ENCODE measurements at regions not wholly inside any gene's neighbourhood (a gene's known extent, or its start where the extent isn't known, plus 50 kb on each side); places are given as distances from the start of the nearest gene placed in this dataset.
"Not testable (repeated sequence)": the region's sequence is repeated elsewhere in the genome, so short reads cannot be mapped to it uniquely, and the experiment has no call there.

GRCh38 chr4:44965435-44966095, 239.2 kb upstream of the GNPDA2 start:
- peaks cover 7% of the 10 kb centered on the region for H3K4me1 Mint-ChIP-seq
- TF ChIP-seq CTCF (conservative IDR thresholded peaks at IDR 0.05): no peak
- H3K36me3 Mint-ChIP-seq (ENCODE audit: low read depth): no peaks in the 10 kb centered on the region
- Histone ChIP-seq H3K27me3 (ENCODE audit: control insufficient read depth, insufficient read depth, low read length, poor library complexity, severe bottlenecking) (no peaks in the 10 kb centered on the region), H3K4me1 (ENCODE audit: control insufficient read depth, insufficient read depth, low read length) (peaks cover 3% of the 10 kb centered on the region), H3K36me3 (ENCODE audit: control insufficient read depth, insufficient read depth, low read length) (no peaks in the 10 kb centered on the region), H3K27ac (ENCODE audit: low read depth, low read length) (no peak overlapping the region), H3K9me3 (ENCODE audit: control insufficient read depth, low read length) (peaks cover 11% of the 10 kb centered on the region), H3K4me3 (ENCODE audit: low read length) (no peak overlapping the region), H3K9ac (ENCODE audit: extremely low read depth, low read length, poor library complexity, severe bottlenecking) (no peak overlapping the region)
- peaks cover 12% of the 10 kb centered on the region for H3K9me3 Mint-ChIP-seq
- H3K27ac Mint-ChIP-seq: no peak overlapping the region
- DNase-seq: no peak
- no peaks in the 10 kb centered on the region for H3K27me3 Mint-ChIP-seq (ENCODE audit: insufficient read depth)
- WGBS, 2 experiments (ENCODE audit: insufficient coverage in 1 of 2, insufficient read length in 1 of 2): 96% methylated on average over 6 of the region's 6 CpGs; no CpG with 5 or more reads in 1 of the 2 experiments
- H3K4me3 Mint-ChIP-seq: no peak overlapping the region

GRCh38 chr4:44964086-44964485, 237.7 kb upstream of the GNPDA2 start:
- 83 to 90% methylated on average over 4 to 5 of the region's 5 CpGs for WGBS, 2 experiments (ENCODE audit: insufficient coverage in 1 of 2, insufficient read length in 1 of 2)

GRCh38 chr4:44961001-44961755, 234.8 kb upstream of the GNPDA2 start:
- DNase-seq: no peak
- H3K36me3 Mint-ChIP-seq (ENCODE audit: low read depth): no peaks in the 10 kb centered on the region
- no peak for TF ChIP-seq CTCF (conservative IDR thresholded peaks at IDR 0.05)
- 98% methylated on average over 1 of the region's 1 CpG; no CpG with 5 or more reads in 1 of the 2 experiments for WGBS, 2 experiments (ENCODE audit: insufficient coverage in 1 of 2, insufficient read length in 1 of 2)
- no peak overlapping the region for H3K9ac ChIP-seq (ENCODE audit: extremely low read depth, low read length, poor library complexity, severe bottlenecking)
- no peak overlapping the region for H3K4me3 Mint-ChIP-seq
- peaks cover 7% of the 10 kb centered on the region for H3K4me1 Mint-ChIP-seq
- no peaks in the 10 kb centered on the region for H3K27me3 ChIP-seq (ENCODE audit: control insufficient read depth, insufficient read depth, low read length, poor library complexity, severe bottlenecking)
- H3K36me3 ChIP-seq (ENCODE audit: control insufficient read depth, insufficient read depth, low read length): no peaks in the 10 kb centered on the region
- H3K9me3 Mint-ChIP-seq: peaks cover 14% of the 10 kb centered on the region
- H3K4me3 ChIP-seq (ENCODE audit: low read length): no peak overlapping the region
- no peak overlapping the region for H3K27ac ChIP-seq (ENCODE audit: low read depth, low read length)
- H3K27ac Mint-ChIP-seq: no peak overlapping the region
- H3K4me1 ChIP-seq (ENCODE audit: control insufficient read depth, insufficient read depth, low read length): peaks cover 3% of the 10 kb centered on the region
- H3K27me3 Mint-ChIP-seq (ENCODE audit: insufficient read depth): no peaks in the 10 kb centered on the region
- peaks cover 11% of the 10 kb centered on the region for H3K9me3 ChIP-seq (ENCODE audit: control insufficient read depth, low read length)

More at GRCh38 chr4:44964086-44964485, 237.7 kb upstream of the GNPDA2 start:
- H3K4me1 Mint-ChIP-seq; H3K27ac Mint-ChIP-seq; H3K4me3 Mint-ChIP-seq; H3K36me3 ChIP-seq (ENCODE audit: control insufficient read depth, insufficient read depth, low read length); H3K4me1 ChIP-seq (ENCODE audit: control insufficient read depth, insufficient read depth, low read length); H3K27ac ChIP-seq (ENCODE audit: low read depth, low read length); DNase-seq; H3K4me3 ChIP-seq (ENCODE audit: low read length); H3K27me3 ChIP-seq (ENCODE audit: control insufficient read depth, insufficient read depth, low read length, poor library complexity, severe bottlenecking); H3K27me3 Mint-ChIP-seq (ENCODE audit: insufficient read depth); H3K9ac ChIP-seq (ENCODE audit: extremely low read depth, low read length, poor library complexity, severe bottlenecking); H3K36me3 Mint-ChIP-seq (ENCODE audit: low read depth): not testable (repeated sequence)
- peaks cover 11% of the 10 kb centered on the region for H3K9me3 ChIP-seq (ENCODE audit: control insufficient read depth, low read length)
- H3K9me3 Mint-ChIP-seq: peaks cover 14% of the 10 kb centered on the region

Data from endodermal cell (in vitro differentiated cells).